ENCODE measurements at regions not wholly inside any gene's neighbourhood (a gene's known extent, or its start where the extent isn't known, plus 50 kb on each side); places are given as distances from the start of the nearest gene placed in this dataset.

DNA sequence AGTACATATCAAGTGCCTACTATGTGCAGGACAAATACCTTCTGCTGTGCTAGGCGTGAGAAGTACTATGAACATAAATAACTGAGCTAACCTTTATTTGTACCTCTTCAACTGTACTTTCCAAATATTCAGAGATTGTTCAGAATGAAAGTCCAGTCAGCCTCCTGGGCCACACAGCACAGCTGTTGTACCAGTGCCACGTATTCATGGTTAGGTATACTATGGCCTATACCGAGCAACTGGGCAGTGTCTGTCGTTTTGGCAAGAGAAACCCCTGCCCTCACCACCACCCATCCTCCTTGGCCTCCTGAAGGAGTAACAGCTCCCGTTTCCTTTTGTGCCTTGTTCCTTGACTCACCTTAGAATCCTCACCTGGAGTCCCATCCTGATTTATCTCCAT is 53.0 kb downstream of the RASSF10 start:
- CTCF ChIA-PET = interaction anchor here (0.6 to 0.8 kb wide), 2 partner anchors 21 to 922 kb away, joined by 3 to 4 read pairs; no protein-coding TSS in a partner anchor

DNA sequence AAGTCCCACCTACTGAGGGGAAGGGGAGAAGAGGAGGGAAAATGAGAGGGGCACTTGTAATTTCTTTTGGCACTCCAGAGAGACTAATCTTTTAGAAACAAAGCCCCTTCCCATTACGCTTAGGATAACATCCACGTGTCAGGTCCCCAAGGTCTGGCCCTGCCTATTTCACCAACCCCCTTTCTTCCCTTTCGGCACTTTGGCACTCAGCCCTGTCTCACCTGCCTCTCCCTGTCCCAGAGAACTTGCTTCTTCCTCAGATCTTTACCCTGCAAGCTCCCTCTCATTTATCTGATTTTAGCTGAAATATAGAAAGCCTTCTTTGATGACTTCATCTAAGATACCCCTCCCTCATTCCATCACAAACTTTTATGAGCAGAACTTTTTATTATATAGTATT is 55.5 kb downstream of the RASSF10 start:
- no peak overlapping the region for H3K4me3 Mint-ChIP-seq (ENCODE audit: low read depth, unreplicated experiment)
- TF ChIP-seq, protein P1, sequence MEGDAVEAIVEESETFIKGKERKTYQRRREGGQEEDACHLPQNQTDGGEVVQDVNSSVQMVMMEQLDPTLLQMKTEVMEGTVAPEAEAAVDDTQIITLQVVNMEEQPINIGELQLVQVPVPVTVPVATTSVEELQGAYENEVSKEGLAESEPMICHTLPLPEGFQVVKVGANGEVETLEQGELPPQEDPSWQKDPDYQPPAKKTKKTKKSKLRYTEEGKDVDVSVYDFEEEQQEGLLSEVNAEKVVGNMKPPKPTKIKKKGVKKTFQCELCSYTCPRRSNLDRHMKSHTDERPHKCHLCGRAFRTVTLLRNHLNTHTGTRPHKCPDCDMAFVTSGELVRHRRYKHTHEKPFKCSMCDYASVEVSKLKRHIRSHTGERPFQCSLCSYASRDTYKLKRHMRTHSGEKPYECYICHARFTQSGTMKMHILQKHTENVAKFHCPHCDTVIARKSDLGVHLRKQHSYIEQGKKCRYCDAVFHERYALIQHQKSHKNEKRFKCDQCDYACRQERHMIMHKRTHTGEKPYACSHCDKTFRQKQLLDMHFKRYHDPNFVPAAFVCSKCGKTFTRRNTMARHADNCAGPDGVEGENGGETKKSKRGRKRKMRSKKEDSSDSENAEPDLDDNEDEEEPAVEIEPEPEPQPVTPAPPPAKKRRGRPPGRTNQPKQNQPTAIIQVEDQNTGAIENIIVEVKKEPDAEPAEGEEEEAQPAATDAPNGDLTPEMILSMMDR (IDR thresholded peaks at IDR 0.05; ENCODE audit: unreplicated experiment) = no peak
- H3K36me3 Mint-ChIP-seq (ENCODE audit: insufficient read depth, unreplicated experiment) = no peaks in the 10 kb centered on the region
- no peak overlapping the region for H3K27ac Mint-ChIP-seq (ENCODE audit: unreplicated experiment)
- BruUV-seq (replicated peaks) = no TSS peak
- no peaks in the 10 kb centered on the region for H3K27me3 Mint-ChIP-seq (ENCODE audit: unreplicated experiment)
- intact Hi-C loops (cut with micrococcal nuclease; ENCODE audit: unreplicated experiment) = no loop called here
- CTCF ChIA-PET = interaction anchor here (1.2 kb wide), 1 partner anchor 71 kb away, joined by 3 read pairs; no protein-coding TSS in a partner anchor
- peaks cover 3% of the 10 kb centered on the region for H3K9me3 Mint-ChIP-seq (ENCODE audit: low read depth, unreplicated experiment)
- H3K4me1 Mint-ChIP-seq (ENCODE audit: low read depth, unreplicated experiment) = peaks cover 29% of the 10 kb centered on the region
- DNase-seq = no peak

More for the DNA sequence above, 53.0 kb downstream of the RASSF10 start:
- Mint-ChIP-seq H3K9me3 (ENCODE audit: low read depth, unreplicated experiment) (peaks cover 3% of the 10 kb centered on the region), H3K4me1 (ENCODE audit: low read depth, unreplicated experiment) (peaks cover 29% of the 10 kb centered on the region), H3K27ac (ENCODE audit: unreplicated experiment) (no peak overlapping the region), H3K36me3 (ENCODE audit: insufficient read depth, unreplicated experiment) (no peaks in the 10 kb centered on the region), H3K27me3 (ENCODE audit: unreplicated experiment) (no peaks in the 10 kb centered on the region), H3K4me3 (ENCODE audit: low read depth, unreplicated experiment) (no peak overlapping the region)
- intact Hi-C loops (cut with micrococcal nuclease; ENCODE audit: unreplicated experiment) = no loop called here
- DNase-seq = no peak
- TF ChIP-seq, protein P1 (IDR thresholded peaks at IDR 0.05; ENCODE audit: unreplicated experiment) = no peak
- no TSS peak for BruUV-seq (replicated peaks)

DNA sequence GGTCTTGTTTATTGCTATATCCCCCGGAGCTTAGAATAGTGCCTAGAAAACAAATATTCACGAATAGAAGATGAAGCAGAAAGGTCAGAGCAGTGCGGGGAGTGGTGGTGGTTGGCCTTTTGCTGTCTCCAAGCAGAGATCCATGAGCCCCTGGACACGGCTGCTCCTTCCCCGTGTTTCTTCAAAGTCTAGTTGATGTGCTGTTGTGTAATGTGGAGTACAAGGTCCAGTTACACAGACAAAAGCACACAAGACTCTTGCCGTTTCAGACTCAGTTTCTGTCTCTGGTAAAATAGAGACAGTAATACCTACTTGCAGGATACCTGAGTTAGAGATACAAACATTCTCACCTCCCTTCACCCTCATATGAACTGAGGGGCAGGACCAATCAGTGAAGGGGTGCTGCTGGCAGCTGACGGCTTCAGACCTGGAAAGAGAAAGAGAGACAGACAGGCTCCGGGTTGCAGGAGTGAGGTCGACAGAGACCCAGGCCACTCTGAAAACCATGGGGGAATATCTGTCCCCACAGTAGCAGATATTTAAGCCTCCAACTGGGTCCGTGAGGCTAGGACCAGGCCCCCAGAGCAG is 56.2 kb downstream of the RASSF10 start:
- no TSS peak for BruUV-seq (replicated peaks)
- peaks cover 29% of the 10 kb centered on the region for H3K4me1 Mint-ChIP-seq (ENCODE audit: low read depth, unreplicated experiment)
- H3K27me3 Mint-ChIP-seq (ENCODE audit: unreplicated experiment) = no peaks in the 10 kb centered on the region
- TF ChIP-seq, protein P1 (IDR thresholded peaks at IDR 0.05; ENCODE audit: unreplicated experiment) = no peak
- H3K27ac Mint-ChIP-seq (ENCODE audit: unreplicated experiment) = no peak overlapping the region
- H3K36me3 Mint-ChIP-seq (ENCODE audit: insufficient read depth, unreplicated experiment) = no peaks in the 10 kb centered on the region
- no peak for DNase-seq
- peaks cover 3% of the 10 kb centered on the region for H3K9me3 Mint-ChIP-seq (ENCODE audit: low read depth, unreplicated experiment)
- CTCF ChIA-PET = interaction anchor here (1.2 kb wide), 1 partner anchor 72 kb away, joined by 3 read pairs; no protein-coding TSS in a partner anchor
- no peak overlapping the region for H3K4me3 Mint-ChIP-seq (ENCODE audit: low read depth, unreplicated experiment)
- intact Hi-C loops (cut with micrococcal nuclease; ENCODE audit: unreplicated experiment) = no loop called here

DNA sequence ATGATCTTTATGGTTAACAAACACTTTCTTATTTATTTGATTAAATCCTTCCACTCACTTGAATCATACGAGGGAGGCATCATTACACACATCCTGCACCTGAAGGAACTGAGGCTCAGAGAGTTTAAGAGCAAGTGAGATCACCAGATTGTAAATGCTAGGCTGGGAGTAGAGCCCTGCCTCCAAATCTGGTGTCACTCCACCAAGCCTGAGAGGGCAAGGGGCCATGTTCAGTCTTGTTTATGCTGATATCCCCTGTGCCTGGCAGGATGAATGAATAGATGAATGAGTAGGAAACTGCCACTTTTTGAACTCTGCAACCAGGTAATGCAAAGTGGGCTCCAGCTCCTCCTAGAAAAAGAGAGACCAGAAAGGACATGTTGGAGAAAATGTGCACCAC is 59.1 kb downstream of the RASSF10 start:
- H3K27ac Mint-ChIP-seq (ENCODE audit: unreplicated experiment) = no peak overlapping the region
- no peak for DNase-seq
- H3K4me3 Mint-ChIP-seq (ENCODE audit: low read depth, unreplicated experiment) = no peak overlapping the region
- H3K27me3 Mint-ChIP-seq (ENCODE audit: unreplicated experiment) = no peaks in the 10 kb centered on the region
- intact Hi-C loops (cut with micrococcal nuclease; ENCODE audit: unreplicated experiment) = no loop called here
- H3K9me3 Mint-ChIP-seq (ENCODE audit: low read depth, unreplicated experiment) = peaks cover 3% of the 10 kb centered on the region
- CTCF ChIA-PET = no interaction called here
- no TSS peak for BruUV-seq (replicated peaks)
- no peaks in the 10 kb centered on the region for H3K36me3 Mint-ChIP-seq (ENCODE audit: insufficient read depth, unreplicated experiment)
- H3K4me1 Mint-ChIP-seq (ENCODE audit: low read depth, unreplicated experiment) = peaks cover 33% of the 10 kb centered on the region
- TF ChIP-seq, protein P1 (IDR thresholded peaks at IDR 0.05; ENCODE audit: unreplicated experiment) = no peak
